RKO (cell line): ENCODE measurements at regions not wholly inside any gene's neighbourhood (a gene's known extent, or its start where the extent isn't known, plus 50 kb on each side); places are given as distances from the start of the nearest gene placed in this dataset.

Experiments used
- DNase-seq: peaks from one replicate; pipeline ENCODE4 v3.0.0-alpha.2; 2016; ENCODE audit warnings: low spot score

DNA sequence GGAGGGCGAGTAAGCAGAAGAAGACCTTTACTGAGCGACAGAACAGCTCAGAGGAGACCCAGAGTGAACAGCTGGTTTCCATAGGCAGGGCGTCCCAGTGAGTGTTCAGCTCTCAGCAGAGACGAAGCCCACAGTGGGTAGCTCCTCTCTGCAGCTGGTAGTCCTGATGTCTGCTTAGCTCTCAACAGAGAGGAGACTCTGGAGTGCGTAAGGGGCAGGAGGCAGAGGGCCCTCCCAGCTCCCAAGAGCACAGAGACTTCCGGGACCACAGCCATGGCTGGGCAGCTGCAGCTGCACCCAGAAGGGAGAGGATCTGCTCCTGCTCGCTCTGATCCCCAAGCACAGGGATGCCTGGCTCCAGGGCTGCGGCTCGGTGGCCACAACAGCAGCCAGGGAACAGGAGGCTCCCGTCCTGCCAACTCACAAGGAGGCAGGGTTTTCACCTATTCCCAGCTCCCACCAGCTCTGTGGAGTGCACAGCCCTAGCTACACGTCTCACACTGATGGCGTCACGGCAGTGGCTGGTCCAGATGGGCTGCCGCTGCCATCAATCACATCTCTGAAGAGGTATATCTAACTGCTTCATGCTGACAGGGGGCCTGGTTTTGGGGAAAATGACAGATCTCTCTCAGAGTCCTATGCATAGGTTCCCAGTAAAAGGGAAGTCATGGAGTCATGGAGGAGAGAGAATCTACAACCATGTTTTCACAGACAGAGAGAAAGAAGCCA, 2660.1 kb upstream of the PCDH20 start:
- no peak for DNase-seq

DNA sequence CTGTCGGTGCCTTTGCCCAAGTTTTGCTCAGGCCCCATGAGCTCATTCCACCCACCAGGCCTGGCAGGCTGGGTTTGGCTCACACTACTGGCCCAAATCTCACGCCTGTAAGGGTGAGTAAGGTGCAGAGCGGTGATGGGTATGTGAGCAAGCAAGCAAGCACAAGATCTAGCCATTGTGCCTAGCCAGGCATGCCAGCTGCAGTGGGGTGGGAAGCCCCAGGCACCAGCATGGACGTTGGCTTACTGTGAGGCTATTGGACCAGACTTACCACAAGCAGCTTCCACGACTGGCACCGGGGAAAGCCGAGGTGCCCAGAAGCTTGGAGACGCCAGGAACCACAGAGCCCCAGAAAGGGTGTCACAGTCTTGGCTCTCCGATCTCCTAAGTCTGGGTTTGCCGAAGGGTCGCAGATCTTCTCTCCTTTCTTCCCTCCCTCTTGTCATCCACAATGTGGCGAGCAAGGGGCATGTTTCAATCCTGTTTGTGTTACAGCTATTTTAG, 2659.4 kb upstream of the PCDH20 start:
- no peak for DNase-seq

DNA sequence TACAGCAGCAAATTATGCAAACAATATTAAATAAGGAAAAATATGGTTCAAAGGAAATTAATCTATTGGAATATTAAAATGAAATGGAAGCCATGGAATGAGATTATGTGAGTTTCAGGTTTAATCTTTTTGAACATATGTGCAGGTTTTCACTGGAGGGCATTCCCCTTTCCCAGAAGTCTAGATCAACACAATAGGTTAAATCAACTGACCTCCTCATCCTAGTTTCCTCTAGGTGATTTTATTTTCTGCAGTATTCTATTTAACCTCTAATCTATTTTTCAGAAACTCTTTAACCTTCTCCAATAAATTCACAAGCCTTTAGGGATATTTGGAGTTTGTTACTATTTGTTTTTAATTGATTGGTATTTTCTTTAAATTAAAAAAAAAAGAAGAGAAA, 2657.6 kb upstream of the PCDH20 start:
- no peak for DNase-seq

DNA sequence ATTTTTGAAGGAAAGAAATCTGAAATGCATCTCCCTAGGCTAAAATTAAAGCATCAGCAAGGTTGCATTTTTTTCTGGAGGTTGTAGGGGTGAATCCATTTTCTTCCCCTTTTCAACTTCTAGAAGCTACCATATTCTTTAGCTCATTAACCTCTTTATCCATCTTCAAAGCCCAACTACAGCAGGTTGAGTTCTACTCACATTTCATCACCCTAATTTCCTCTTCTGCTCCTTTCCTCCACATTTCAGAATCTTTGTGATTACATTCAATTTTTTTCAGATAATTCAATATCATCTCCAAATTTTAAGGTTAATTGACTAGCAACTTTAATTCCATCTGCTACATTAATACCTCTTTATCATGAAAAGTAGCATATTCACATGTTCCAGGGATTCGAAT, 2655.7 kb upstream of the PCDH20 start:
- DNase-seq: no peak

DNA sequence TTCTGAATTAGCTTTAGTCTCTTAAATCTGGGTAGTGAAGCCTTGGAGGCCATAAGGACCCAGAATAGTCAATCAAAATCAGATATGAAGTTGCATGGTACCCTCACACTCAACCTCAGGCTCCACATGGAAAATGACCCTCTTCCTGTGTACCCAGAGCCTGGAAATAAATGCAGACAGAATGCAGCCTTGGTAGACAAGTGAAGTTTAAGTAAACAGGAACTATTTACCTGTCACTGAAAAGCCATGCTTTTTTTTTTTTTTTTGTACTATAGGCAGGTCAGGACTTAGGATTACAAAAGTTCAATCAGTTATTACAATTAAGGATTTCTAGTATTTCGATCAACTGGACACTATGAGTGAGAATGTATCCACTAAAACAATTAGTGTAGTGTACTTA, 2654.2 kb upstream of the PCDH20 start:
- DNase-seq: no peak

DNA sequence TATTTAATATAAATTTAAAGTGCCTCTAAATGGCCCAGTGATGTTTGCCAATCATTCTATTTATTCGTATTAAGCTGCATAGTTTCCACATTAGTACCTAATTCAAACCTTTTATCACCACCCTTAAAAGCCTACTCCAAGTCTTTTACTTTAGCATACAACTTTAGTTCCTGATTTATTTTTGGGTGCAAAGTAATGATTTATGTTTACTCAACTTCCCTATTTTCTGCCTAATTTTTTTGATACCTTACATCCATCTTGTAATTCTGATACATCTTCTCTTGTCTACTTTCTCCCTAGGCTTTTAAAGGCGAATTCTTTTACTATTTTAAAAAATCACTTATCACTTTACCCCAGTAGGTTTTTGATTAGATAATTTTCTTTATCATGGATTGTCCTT, 2651.1 kb upstream of the PCDH20 start:
- DNase-seq: no peak

DNA sequence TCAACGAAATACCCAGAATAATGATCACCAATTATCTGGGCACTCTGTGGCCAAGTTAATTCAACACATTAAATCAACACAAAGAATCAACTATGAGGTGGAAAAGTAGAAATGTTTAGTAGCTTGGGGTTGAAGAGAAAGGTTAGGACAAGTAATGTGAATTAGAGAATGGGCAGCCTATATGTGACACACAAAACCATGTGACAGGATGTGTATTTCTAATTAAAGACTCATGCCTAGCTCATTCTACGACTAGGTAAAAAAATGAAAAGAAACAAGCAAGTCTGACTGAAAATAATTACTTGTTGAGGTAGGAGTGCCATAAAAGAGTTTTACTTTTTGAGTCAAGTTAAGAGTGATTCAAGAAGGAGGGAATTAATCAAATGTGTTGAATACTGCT, 2646.0 kb upstream of the PCDH20 start:
- DNase-seq: peak; percentile 28

DNA sequence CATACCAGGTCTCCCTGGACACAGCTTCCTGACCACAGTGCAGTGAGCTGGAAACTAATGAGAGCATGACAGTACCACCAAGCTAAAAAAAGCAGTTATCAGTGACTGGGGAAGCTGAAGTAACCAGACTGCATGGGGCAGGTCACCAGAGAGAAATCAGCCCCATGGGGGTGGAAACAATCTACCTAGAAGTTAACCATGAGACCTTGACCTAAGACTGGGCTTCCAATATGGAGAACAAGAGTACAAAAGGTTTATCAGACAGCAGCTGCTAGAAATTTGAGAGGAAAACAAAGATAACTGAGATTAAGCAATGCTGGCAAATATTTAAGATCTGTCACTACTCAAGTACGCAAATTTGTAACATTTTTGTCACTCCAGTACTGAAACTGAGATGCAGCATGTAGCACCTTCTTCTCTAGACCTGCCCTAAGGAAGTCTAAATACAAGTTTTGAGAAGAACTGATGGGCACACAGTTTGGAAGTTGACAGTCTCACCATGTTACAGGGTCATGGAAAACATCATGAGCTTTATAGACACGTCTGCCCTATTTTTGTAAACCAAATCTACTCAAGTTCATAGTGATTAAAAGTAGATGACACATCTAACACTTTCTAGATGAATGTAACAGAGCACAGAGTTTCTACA, 2641.8 kb upstream of the PCDH20 start:
- no peak for DNase-seq

DNA sequence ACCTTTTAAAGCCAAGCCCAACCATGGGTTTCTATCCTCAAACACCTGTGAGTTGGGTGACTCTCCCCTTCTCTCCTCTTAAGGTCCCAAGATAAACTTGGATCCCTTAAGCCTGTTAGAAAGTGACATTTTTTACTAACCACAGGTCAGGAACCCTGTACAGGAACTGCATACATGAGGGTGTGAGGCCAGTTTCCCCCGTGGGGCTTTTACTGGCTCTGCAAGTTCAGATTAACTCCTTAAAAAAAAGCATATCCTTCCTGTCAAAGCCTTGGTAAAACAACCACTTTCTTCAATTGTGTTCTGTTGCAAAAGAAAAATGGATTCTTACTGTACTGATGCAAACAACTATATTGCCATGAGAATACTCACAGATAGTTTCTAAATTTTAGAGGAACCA, 2638.7 kb upstream of the PCDH20 start:
- DNase-seq: no peak

DNA sequence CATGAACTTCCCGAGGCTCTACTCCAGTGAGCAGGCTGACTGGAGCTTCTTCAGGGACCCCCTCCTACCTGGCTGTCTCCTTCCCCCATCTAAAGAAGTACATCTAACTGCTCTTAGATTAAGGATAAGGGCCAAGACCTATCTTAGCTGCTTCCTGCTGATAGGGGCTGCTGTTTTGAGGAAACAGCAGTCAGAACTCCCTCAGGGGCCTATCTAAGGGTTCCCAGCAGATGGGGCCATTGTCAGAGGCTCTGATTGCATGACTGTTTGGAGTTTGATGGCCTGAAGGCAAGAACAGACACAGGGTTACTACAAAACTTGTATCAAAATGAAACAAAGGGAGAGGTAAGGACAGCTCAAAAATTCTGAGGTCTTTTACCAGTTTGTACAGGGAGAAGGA, 2636.9 kb upstream of the PCDH20 start:
- no peak for DNase-seq

DNA sequence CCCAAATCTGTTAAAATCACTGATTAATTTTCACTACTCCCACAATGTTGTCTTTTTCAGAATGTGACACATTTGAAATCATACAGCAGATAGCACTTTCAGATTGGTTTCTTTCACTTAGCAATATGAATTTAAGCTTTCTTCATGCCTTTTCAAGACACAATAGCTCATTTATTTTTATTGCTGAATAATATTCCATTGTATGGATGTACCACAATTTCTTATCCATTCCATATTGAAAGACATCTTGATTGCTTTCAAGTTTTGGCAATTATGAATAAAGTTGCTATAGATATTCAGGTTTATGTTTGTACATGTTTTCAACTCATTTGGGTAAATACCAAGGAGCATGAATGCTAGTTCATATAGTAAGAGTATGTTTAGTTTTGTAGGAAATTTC, 2635.6 kb upstream of the PCDH20 start:
- no peak for DNase-seq

DNA sequence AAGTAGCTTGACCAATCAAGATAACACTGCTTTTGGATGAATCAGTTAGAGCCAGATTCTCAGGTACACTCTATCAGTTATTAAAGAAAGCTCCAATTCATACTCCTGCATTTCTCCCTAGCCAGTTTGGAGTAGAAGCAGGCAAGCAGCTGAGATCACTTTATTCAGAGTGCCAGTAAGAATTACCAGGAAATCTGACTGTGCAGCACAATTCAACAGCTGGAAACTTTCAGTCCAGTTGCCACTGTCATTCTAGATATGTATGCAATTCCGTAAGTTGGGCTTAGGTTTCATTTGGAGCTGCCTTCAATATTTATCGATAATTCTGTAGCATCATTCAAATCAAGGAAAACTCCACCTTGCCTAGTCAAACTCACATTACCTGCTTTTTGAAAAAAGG, 2625.6 kb upstream of the PCDH20 start:
- DNase-seq: no peak

DNA sequence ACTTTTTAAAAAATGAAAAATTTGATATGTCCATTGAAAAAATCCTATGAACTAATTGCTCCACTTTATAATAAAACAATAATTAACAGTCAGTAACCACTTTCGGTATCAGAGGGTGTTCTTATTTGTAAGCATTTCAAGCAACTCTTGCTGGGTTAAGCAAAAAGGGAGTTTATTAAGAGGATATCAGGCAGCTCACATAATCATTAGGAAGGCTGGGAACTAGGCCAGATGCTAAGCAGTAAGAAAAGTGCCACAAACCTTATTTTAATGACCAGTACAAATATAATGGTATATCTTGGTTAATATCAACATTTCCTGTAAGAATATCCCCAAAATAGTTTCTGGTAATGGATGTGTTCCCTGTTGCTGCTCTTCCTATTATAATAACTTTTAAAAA, 2618.3 kb upstream of the PCDH20 start:
- no peak for DNase-seq

DNA sequence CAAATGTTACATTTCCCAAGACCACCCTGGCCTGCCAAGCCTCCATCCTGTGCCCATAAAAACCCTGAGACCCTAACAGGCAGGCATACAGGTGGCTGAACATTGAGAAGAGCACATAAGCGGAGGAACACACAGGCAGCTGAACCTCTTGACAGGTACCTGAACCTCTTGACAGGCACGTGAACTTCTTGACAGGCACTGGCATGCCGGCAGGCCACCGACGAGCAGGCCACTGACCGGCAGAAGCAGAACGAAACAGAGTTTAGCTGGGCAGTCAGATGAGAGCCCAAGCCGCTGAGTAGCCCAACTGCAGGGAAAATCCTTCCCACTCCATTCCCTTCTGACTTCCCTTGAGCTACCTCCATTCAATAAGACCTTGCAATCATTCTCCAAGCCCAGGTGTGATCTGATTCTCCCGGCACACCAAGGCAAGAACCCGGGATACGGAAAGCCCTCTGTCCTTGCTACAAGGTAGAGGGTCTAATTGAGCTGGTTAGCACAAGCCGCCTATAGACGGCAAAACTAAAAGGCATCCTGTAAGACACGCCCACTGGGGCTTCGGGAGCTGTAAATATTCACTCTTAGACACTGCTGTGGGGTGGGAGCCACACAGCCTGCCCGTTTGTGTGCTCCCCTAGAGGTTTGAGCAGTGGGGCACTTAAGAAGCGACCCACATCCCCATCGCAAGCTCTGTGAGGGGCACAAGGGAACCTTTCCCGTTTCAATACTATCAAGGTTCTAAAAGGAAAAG, 2613.9 kb upstream of the PCDH20 start:
- DNase-seq: no peak

DNA sequence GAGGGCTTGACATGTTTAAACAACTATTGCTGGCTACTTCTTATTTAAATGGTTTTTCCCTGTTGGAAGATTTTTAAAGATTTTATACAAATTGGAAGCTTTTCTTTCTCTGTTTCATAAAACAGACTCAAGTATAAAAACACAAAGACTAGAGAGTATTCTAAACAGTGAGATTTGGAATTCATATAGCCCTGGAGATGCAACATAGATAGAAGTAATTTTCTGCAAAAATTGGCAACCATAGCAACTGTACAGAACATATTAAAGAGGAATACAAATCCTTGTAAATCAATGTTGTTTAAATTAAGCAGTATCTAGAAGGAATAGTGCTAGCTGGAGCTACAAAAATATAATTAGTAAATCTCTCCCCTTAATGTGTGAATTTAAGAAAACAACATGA, 2612.9 kb upstream of the PCDH20 start:
- no peak for DNase-seq

DNA sequence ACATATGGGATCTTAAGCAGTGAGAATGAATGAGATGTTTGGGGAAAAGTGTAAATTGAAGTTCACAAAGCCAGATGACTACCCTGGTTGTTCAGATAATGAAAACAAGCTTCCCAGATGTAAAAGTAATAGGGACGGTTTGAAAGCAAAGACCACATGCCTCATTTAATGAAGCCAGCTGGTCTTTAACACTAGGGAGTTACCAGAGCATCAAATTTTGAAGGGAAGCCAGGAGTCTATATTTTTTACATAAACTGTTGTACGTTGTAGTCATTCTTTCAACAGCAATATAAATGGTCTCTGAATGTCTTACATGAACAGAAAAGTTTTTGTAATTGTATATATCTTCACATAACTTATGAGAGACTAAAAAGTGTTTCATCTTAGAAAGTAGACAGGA, 2604.5 kb upstream of the PCDH20 start:
- no peak for DNase-seq

DNA sequence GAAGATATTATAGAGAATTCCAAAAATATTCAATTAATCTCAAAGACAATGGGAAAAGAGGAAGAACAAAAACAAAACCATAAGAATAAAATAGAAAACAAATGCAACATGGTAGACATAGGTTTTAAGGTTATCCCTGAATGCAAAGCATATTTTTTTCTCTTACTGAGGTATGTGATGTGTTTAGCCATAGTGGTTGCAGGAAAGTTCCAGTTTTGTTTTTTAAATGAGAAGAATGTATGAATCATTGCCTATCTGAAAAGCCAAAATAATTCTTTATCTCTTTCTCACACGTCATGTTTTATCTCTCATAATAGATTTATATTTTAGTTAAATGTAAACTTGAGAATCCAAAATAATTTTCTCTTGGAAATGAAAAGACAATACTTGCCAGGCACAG, 2591.7 kb upstream of the PCDH20 start:
- no peak for DNase-seq

DNA sequence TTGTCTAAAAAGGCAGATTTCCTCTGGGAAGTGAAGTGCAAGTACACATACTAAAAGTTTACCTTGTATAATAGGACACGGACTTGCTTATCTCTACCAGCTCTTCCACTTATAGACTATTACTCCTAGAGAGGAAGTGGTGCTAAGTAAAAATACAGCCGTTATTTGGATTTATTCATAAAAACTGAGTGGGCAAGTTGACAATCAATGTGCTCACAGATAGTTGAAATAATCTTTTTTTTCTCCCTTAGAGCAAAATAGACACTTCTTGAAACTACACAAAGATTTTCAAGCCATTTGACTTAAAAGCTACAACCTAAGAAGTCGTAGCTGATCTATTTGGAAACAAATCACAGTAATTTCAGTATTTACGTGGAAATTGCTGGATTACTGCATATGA, 2584.7 kb upstream of the PCDH20 start:
- DNase-seq: no peak

DNA sequence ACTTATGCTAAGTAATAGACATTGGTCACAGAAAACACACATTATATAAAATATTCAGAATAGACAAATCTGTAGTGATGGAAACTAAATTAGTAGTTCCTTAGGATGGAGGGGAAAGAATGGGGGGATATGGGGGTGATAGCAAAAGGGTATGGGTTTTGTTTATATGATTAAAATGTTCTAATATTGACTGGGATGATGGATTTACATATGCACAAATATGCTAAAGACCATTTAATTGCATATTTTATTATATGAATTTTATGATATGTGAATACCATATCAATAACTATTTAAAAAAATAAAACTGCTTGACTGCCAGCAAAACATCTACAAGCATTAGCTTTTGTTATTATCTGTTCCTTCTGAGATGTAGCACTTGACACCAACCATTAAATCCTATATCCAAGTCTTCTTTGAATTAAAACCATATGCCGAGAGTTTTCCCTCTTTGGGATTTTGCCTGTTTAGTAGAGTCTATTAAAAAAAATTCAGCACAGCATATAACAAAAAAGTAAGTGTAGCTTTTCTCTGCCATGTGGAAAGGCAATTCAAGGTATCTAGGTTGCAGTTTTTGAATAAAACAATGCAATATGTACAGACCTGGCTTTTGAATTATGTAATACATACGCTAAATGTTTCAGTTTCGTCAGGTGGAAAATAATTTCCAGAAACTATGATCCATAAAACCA, 2584.1 kb upstream of the PCDH20 start:
- DNase-seq: no peak

DNA sequence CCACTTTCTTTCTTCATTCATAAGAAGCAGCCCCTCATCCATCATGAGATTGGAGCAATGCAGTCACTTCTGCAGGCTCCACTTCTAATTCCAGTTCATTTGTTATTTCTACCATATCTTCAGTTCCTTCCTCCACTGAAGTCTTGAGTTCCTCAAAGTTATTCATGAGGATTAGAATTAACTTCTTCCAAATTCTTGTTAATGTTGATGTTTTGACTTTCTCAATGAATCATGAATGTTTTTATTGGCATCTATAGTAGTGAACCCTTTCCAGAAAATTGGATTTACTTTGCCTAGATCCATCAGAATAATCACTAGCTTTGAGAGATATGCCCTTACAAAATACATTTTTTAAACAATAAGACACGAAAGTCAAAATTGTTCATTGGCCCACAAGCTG, 2567.7 kb upstream of the PCDH20 start:
- no peak for DNase-seq

DNA sequence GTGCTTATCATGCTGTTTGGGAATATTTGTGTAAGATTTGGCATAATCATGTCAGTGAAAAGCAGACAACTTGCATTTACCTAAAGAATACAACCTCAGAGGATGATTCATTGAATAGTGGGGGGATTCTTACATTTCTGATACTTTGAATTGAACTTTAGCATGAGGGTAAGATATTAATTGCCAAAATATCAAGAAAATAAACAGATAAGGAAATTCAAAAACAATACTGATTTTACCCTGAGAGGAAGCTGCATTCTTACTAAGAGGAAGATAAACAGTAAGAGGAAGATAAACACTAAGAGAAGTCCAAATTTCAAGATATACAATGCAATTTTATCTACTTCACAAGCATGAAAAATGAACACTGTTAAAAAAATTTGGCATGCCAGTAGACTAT, 2564.3 kb upstream of the PCDH20 start:
- no peak for DNase-seq

DNA sequence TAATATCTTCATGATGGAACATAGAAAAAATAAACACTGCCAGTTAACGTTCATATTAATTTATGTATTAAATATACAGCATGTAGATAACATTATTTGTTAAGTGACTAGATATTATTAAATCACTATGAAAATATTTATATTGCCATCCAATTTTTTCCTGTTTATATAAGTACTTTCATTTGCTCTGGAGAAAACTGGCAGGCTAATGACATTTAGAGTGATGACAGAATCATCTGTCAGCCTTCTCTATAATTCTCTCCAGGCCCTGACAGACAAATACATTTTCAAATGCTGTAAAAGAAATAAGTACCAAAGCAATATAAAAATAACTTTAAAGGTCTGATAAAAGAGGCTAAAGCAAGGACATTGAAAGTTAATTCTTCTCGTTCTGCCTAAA, 2556.7 kb upstream of the PCDH20 start:
- DNase-seq: no peak

DNA sequence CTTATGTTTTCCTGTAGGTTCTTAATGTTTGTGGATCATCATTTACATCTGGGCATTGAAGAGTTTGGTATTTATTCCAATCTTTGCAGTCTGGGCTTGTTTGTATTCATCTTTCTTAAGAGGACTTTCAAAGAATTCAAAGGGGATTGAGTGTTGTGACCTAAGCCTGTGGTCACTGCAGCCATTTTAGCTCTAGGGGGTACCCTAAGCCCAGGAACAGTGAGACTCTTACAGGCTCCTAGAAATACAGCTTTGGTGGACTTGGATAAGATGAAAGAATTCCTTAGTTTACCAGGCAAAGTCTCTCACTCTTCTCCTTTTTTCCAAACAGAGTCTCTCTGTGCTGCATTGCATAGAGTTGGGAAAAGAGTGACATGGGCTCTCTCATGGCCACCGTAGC, 2539.0 kb upstream of the PCDH20 start:
- no peak for DNase-seq
